GM18861 (cell line): ENCODE measurements at regions not wholly inside any gene's neighbourhood (a gene's known extent, or its start where the extent isn't known, plus 50 kb on each side); places are given as distances from the start of the nearest gene placed in this dataset.
"Not testable (repeated sequence)": the region's sequence is repeated elsewhere in the genome, so short reads cannot be mapped to it uniquely, and the experiment has no call there.

ENCODE experiments used
- ATAC-seq: cut with Tn5 transposase; IDR thresholded peaks from one replicate; pipeline ENCODE4 v1.9.1; 2021; ENCODE audit not compliant: unreplicated experiment

DNA sequence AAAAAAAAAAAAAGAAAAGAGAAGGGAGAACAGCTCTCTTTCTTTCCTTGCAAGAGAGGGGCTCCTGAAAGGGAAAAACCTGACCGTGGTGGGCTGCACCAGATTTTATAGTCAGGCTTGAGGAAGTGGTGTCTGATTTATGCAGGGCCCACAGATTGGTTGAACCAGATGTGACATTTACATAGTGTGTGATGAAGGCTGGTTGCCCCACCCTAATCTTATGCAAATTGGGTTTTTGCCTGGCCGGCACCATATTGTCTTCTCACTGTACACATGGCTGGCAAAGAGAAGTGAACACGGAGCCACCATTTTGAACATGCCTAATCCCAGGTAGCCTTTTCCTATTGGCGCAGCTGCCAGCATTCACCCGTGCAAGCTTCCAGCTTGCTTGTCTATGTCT, 154.4 kb downstream of the OXSM start:
- ATAC-seq = no peak

DNA sequence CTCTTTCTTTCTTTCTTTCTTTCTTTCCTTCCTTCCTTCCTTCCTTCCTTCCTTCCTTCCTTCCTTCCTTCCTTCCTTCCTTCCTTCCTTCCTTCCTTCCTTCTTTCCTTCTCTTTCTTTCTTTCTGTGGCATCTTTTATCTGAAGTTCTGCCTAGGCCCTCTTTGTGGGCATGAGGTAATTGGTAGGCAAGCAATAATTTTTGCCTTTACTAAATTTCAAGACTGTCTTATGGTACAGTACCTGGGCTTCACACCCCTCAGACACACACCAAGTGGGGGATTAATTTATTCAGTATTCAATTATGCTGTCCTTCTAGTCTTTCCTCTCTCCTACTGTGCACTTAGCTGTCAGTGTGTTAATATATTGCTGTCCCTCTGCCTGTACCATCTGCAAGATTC, 155.5 kb downstream of the OXSM start:
- no peak for ATAC-seq

DNA sequence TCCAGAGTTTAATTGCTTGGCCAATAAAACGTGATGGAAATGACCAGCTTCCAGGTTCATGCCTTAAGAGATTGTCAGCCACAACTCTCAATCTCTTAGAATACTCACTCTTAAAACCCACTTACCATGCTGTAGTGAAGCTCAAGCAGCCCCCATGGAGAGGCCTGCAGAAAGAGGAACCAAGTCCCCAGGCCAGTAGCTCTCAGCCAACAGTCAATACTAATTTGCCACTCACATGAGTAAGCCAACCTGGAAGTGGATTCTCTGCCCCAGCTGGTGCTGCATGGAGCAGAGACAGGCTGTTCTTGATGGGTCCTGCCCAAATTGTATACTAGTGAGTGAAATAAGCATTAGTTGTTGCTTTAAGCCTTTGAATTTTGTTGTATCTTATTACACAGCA, 155.9 kb downstream of the OXSM start:
- ATAC-seq = no peak

DNA sequence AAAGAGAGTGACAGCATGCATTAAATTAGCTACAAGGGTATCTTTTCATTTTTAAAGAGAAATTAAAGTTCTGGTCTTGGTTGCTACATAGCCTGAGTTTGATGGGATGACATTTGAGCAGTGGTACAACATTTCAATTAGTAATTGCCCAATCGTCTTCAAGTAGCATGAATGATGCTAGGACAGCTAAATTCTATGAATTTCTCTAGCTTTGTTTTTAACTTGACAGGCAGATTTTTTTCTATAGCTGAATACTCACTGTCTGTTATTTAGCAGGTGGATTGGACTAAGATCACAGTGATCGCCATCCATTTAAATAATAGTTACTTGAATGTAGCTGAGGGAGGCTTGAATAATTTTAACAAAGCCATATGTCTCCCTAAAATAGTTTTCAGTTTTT, 162.2 kb downstream of the OXSM start:
- no peak for ATAC-seq

DNA sequence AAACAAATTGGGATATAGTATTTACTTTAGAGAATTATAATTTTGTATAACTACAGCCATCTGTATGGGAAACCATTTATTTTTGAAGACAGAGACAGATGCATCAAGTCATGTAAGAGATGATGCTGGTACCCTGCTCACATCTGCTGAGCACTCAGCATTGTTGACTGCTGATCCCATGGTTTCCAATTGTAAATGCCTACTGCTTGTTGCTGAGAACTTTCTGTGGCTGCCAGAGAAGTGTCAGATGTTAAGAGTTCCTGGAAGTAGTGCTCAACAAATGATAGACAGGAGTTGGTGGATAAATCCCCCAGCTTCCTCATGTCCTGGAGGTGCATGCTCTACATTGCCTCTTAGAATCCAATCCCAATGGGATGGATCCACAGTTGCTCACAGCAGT, 167.1 kb downstream of the OXSM start:
- no peak for ATAC-seq

DNA sequence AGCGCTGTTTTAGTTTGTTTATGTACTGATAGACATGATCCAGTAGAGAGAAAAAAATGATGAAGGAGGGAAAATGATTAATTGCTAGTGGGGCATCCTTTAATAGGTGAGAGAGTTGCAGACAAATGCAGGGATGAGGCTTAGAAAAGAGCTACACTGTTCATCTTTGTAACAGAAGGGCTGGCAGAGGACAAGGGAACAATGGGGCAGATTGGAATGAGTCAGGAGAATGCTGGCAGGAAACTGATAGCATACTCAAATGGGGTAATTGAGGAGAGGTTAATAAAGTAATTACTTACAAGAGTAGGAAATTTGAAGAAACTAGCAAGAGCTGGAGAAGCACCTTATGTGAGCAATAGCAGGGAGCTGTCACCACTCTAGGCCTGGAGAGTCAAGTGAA, 170.9 kb downstream of the OXSM start:
- ATAC-seq = no peak

DNA sequence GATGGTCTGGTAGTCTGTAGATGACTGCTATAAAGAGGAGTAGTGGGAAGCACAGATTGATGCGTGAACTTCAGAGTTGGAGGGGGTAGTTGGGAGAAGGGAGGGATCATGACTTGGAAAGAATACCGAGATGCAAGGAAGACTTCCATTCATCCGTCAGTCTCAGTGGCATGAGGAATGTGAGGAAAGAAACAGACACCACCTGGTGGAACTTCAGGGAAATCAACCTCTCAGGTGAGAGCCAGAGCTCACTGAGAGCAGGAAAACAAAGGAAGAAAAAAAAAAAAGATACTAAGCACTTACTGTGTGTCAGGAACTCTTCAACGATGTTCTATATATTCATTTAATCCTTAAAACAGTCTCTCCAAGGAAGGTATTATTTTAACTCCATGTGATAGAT, 172.4 kb downstream of the OXSM start:
- no peak for ATAC-seq

DNA sequence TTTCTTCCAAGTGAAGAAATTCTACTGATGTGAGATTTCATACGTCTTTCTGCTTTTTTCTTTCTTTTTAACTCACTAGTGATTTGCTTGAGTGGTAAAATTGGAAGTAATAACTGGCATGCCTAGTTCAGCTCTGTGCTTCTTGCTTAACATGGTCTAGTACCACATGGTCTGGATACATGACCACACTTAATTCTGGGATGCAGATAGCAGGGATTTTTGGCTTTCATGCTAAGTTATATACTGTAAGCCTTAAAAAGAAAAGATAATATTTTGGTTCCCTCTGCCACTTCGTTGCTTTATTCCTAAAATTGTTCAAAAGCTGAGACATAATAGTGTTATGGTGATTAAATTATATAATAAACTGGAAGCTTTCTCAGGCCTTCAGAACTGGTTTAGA, 174.3 kb downstream of the OXSM start:
- no peak for ATAC-seq

DNA sequence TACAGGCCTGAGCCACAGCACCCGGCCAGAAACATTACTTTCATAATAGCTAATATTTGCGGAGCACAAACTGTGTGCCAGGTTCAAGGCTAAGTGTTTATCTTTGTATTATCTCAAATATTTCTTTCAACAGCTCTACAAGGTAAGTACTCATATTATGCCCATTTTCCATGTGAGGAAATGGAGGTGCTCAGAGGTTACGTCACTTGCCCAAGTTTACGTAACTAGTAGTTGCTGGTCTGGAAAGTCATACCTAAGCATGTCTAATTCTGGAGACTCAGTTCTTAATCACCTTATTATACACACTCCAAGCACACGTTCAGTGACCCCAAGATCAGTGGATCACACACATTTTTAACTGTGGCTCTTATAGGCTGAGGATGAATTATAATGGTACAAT, 177.5 kb downstream of the OXSM start:
- ATAC-seq = no peak

DNA sequence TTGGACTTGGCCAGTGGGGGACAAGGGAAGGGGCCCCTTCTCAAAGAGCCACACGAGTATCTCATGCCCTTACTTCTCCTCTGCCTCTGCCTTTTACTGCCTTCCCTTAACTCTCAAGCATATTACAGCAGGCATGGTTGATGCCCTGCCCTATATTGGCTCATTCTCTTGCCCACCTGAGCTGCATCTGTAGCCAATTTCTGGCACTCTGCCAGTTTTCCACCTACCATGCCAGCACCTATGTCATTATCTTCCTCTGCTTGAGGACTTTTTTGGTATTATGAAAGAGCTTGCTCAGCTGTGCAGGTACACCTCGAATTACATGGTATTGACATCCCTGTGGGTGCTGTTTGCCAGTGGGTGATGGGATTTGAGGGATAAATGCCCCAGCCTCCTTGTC, 181.8 kb downstream of the OXSM start:
- no peak for ATAC-seq

DNA sequence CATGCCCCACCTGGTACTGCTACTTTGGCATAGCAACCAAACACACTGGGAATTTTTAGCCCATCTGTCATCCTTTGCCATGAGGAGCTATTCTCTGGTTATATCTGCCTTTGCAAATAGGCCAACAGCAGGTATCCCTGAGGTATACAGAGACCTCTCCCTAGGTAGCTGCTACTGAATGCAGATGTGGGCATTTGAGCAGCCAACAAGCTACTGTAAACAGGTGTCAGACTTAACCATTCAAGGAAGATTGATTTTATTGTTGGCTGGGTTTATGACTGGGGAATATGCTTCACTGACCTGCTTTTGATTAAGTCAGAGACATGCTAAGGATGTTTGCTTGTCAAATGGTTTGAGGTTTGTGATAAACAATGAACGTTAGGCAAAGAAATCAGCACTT, 183.2 kb downstream of the OXSM start:
- no peak for ATAC-seq

DNA sequence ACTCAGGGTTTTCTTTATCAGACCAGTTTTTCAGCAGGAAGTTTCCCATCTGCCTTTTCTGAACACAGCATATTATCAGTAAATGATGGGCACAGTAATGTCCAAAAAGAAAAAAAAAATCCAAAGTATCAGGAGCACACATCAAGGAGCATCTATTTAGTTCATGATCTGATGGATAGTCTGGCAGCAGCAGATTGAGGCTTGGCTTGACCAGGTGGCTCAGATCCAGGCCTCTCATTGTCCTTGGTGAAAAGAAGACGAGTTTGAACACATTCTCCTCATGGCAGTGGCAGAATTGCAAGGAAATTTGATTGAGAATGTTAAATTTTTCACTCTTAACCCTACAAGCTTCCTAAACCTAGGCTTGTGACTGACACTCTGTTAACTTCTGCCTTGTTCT, 192.9 kb downstream of the OXSM start:
- no peak for ATAC-seq

DNA sequence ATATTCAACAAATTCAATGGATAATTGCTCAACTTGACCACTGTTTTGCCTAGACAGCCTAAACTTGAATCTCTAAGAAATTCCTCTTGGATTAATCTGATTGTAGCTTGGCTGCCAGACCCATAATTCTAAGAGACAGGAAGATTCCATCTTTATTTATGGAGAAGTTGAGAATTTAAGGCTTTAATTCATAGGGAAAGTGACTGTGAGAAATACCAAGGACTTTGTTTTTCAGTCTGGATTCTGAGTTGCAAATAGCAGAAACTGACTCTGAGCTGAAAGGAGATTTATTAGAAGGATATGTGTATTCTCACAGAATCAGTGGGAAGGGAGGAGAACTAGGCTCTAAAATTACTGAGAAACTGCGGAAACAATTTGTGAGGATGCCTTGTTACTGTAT, 195.7 kb downstream of the OXSM start:
- ATAC-seq = no peak

DNA sequence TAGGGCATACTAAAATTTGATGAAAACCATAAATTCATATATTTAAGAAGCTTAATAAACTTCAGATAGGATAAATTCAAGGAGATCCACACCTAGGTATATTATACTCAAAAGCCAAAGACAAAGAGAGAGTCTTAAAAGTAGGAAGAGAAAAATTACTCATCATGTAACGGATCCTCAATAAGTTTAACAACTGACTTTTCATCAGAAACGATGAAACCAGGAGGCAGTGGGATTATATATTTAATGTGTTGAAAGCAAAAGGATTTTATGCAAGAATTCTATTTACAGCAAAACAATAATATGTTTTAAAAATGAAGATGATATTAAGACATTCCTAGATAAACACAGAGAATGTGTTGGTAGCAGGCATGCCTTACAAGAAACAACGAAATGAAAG, 202.7 kb downstream of the OXSM start:
- ATAC-seq = no peak

DNA sequence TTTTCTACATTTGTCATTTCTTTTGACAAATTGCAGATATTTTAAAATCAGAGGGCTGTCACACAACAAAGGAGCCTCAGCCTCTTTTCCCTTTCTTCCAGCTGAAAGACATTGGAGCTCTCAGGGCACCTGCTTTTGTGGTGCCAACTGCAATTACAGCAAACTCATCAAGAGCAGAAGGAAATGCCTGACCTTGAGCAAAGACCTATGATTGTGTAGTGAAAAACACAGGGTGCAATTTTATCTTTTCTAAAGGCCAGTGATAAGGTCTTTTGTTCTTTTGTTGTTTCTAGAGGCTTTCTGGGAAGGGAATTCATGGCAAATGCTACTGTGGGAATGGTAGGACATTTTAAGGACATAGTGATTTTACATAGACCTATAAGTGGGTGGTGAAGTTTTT, 214.3 kb downstream of the OXSM start:
- no peak for ATAC-seq

DNA sequence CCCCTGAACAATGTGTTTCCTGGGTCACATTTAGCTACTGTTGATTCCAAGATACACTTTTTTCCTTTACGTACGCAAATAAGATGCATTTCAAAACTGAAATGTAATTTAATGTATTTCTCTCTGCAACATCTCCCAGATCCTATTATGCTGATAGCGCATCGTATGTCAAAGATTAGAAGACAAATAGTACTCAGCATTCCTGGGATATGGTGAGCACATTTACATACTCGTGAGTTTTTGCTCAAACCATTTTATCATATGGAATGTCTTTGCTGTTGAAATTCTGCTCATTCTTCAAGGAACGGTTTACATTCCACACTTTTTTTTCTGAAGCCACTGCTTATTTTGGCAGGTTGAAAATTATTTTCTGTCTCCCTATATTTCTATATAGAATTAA, 221.4 kb downstream of the OXSM start:
- ATAC-seq = no peak

DNA sequence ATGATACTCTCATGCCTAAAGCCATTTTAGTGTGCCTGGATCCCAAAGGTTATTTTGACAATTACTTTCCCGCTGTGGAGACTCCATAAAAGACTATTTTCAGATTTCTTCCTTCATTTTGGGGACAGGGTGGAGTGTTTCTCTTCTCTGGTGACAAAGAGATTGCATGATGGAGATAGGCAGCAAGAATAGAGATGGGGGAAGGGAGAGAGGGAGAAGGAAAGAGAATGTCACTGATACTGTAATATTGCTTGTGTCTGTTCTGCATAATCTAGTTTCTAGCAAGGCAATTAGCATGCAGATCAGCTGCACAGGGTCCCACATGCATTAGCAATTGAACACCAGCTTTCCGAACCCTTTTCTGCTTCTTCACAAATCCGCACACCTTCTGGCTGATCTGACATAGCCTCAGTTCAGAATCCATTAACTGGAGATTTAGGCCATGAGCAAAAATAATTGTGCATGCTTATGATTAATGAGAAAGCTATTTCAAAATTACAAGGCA, 222.4 kb downstream of the OXSM start:
- ATAC-seq = no peak

DNA sequence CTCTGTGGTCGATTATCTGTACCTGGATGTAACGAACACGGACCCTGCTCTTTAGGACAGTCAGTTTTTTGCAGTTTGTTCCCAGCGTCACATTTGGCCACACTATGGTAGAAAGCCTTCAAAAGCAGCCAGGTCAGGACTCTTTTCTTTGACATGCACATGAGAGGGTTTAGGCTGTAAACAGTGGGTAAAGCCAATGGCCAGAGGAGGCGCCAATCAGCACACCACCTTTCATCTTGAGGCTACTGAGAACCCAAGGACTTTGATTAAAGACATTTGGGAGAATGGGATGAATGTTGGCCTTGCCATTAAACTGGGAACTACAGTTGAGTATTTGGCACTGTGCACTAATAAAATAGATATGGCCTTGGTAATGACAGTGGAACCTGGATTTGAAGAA, 225.9 kb downstream of the OXSM start:
- ATAC-seq = no peak

DNA sequence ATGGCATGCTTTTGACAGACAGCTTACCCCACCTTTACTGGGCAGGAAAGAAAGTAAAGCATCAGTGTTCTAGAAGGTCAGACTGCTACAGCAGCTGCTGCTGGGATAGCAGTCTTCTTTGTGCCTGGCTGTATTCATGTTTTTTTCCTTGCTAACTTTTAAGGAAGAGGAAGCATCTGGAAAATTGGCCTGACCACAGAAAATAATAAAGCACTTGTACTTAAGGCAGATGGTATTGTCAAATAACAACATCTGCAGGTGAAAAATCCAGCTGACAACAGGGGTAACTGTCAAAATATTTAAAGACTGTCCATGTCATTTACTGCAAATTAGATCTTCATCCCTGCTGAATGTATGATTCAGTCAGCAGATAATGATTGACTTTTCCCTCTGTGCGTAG, 229.0 kb downstream of the OXSM start:
- no peak for ATAC-seq

DNA sequence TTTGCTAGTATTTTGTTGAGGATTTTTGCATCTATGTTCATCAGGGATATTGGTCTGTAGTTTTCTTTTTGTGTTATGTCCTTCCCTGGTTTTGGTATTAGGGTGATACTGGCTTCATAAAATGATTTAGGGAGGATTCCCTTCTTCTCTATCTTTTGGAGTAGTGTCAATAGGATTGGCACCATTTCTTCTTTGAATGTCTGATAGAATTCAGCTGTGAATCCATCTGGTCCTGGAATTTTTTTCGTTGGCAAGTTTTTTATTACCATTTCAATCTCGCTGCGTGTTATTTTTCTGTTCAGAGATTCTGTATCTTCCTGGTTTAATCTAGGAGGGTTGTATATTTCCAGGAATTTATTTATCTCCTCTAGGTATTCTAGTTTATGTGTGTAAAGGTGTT, 234.3 kb downstream of the OXSM start:
- not testable (repeated sequence) for ATAC-seq

DNA sequence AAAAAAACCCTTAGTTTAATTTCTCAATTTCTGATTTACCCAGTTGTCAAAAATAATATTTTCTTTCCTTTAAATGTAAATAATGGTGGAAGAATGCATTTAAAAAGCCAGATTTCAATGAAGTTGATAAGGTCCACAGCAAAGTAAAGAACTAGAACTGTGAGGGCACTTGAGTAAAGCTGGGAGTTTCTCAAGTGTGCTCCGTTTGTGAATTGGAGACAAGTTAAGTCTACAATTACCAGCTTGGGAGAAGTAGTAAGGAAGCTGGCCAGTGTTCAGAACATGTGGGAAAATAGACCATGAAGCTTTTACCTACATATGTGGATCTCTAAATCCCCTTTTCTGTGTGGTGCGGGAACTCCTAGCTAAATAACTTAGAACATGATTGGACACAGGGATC, 239.4 kb downstream of the OXSM start:
- no peak for ATAC-seq

DNA sequence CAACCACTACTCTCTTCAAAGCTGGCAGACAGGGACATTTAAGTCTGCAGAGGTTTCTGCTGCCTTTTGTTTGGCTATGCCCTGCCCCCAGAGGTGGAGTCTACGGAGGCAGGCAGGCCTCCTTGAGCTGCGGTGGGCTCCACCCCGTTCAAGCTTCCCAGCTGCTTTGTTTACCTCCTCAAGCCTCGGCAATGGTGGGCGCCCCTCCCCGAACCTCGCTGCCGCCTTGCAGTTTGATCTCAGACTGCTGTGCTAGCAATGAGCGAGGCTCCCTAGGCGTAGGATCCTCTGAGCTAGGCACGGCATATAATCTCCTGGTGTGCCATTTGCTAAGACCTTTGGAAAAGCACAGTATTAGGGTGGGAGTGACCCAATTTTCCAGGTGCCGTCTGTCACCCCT, 252.2 kb downstream of the OXSM start:
- ATAC-seq = not testable (repeated sequence)

DNA sequence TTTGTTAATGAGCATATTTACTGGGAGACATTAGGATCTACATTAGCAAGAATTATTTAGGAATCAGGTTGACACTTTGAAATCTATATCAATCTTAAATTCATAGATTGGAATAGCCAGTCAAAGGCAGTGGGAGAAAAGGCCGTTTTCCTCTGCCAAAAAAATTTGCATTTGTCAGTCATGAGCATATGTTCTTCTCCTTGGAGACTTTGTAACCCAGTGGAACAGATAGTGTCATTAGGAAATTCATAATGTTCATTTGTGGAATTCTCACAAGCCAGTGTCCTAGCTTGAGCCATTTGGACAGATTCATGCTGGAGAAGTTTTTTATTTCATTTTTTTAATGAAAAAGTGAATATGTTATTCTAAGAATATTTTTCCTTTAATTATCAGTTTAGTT, 260.1 kb downstream of the OXSM start:
- no peak for ATAC-seq

DNA sequence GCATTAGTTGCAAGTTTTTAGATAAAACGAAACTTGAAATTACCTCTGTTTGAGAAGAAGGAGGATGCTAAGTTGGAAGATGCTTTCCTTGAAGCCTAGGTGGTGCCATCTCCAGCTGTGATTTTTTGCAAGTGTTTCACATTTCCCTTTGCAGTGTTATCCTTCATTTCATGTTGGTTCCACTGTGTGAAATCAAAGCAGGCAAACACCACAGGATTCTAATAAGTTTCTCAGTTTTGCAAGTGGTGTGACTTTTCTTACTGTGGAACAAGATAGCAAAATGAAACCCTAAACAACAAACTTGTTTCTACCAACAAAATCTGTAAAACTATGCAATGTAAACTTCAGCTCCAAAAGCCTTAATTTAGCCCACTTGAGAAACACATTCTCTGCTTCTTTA, 260.9 kb downstream of the OXSM start:
- no peak for ATAC-seq
